Trophoblast cell (in vitro differentiated cells and primary cell): ENCODE measurements at regions not wholly inside any gene's neighbourhood (a gene's known extent, or its start where the extent isn't known, plus 50 kb on each side); places are given as distances from the start of the nearest gene placed in this dataset.

Source experiments
- DNase-seq, 2 donors: peaks; one replicate each; pipeline ENCODE4 v3.0.0-alpha.2; 2016
- H2AFZ ChIP-seq: 2 replicates; pipeline ENCODE4 v1.6.1; 2013; ENCODE audit warnings: low read length, moderate library complexity, mild to moderate bottlenecking; ENCODE audit not compliant: insufficient read depth, poor library complexity
- H2AK5ac ChIP-seq: 2 replicates; pipeline ENCODE4 v1.6.1; 2013; ENCODE audit warnings: mild to moderate bottlenecking, low read length
- H2BK120ac ChIP-seq: 2 replicates; pipeline ENCODE4 v1.6.1; 2013; ENCODE audit warnings: low read length, mild to moderate bottlenecking, moderate library complexity; ENCODE audit not compliant: insufficient read depth, poor library complexity
- H2BK12ac ChIP-seq: 2 replicates; pipeline ENCODE4 v1.6.1; 2013; ENCODE audit warnings: mild to moderate bottlenecking, low read length, moderate library complexity
- H2BK5ac ChIP-seq: 2 replicates; pipeline ENCODE4 v1.6.1; 2013; ENCODE audit warnings: low read length, low read depth, moderate library complexity, mild to moderate bottlenecking; ENCODE audit not compliant: poor library complexity
- H3K14ac ChIP-seq: 2 replicates; pipeline ENCODE4 v1.6.1; 2013; ENCODE audit warnings: mild to moderate bottlenecking, low read length
- H3K18ac ChIP-seq: 2 replicates; pipeline ENCODE4 v1.6.1; 2013; ENCODE audit warnings: mild to moderate bottlenecking, low read length
- H3K23ac ChIP-seq: 2 replicates; pipeline ENCODE4 v1.6.1; 2013; ENCODE audit warnings: low read length
- H3K27ac ChIP-seq: 2 replicates; pipeline ENCODE4 v1.5.1; 2013; ENCODE audit warnings: low read depth, mild to moderate bottlenecking, inconsistent platforms, low read length, moderate library complexity
- H3K27me3 ChIP-seq: 2 replicates; pipeline ENCODE4 v1.6.1; 2013; ENCODE audit warnings: inconsistent platforms, mild to moderate bottlenecking, low read length, moderate library complexity; ENCODE audit not compliant: insufficient read depth
- H3K36me3 ChIP-seq, 2 experiments: 1 replicate in 1 of 2; 2 replicates in 1 of 2; pipeline ENCODE4 v1.6.1; 2013; ENCODE audit warnings: low read length in 2 of 2, mild to moderate bottlenecking in 2 of 2, moderate library complexity in 1 of 2; ENCODE audit not compliant: insufficient read depth in 2 of 2, control insufficient read depth in 1 of 2
- H3K4ac ChIP-seq: 2 replicates; pipeline ENCODE4 v1.6.1; 2013; ENCODE audit warnings: low read depth, mild to moderate bottlenecking, low read length, moderate library complexity
- H3K4me1 ChIP-seq, 2 experiments: 1 replicate in 1 of 2; 2 replicates in 1 of 2; pipeline ENCODE4 v1.6.1; 2013; ENCODE audit warnings: low read length in 2 of 2, mild to moderate bottlenecking in 2 of 2, moderate library complexity in 1 of 2; ENCODE audit not compliant: insufficient read depth in 2 of 2, control insufficient read depth in 1 of 2
- H3K4me2 ChIP-seq: 2 replicates; pipeline ENCODE4 v1.6.1; 2013; ENCODE audit warnings: inconsistent platforms, mild to moderate bottlenecking, low read length, moderate library complexity
- H3K4me3 ChIP-seq: 2 replicates; pipeline ENCODE4 v1.5.1; 2013; ENCODE audit warnings: mild to moderate bottlenecking, low read depth, low read length, inconsistent platforms
- H3K79me1 ChIP-seq: one replicate; pipeline ENCODE4 v1.6.1; 2013; ENCODE audit warnings: low read length
- H3K79me2 ChIP-seq: 2 replicates; pipeline ENCODE4 v1.6.1; 2013; ENCODE audit warnings: low read length, mild to moderate bottlenecking; ENCODE audit not compliant: control insufficient read depth, insufficient read depth, poor library complexity
- H3K9ac ChIP-seq: 2 replicates; pipeline ENCODE4 v1.6.1; 2013; ENCODE audit warnings: mild to moderate bottlenecking, low read length
- H3K9me3 ChIP-seq: 2 replicates; pipeline ENCODE4 v1.6.1; 2013; ENCODE audit warnings: low read depth, mild to moderate bottlenecking, control low read depth, inconsistent platforms, low read length; ENCODE audit not compliant: insufficient read depth
- H4K12ac ChIP-seq: 2 replicates; pipeline ENCODE4 v1.6.1; 2013; ENCODE audit warnings: low read depth, mild to moderate bottlenecking, low read length, moderate library complexity
- H4K8ac ChIP-seq: 2 replicates; pipeline ENCODE4 v1.6.1; 2013; ENCODE audit warnings: low read depth, mild to moderate bottlenecking, low read length, moderate library complexity
- H4K91ac ChIP-seq: one replicate; pipeline ENCODE4 v1.6.1; 2013; ENCODE audit warnings: low read depth, mild to moderate bottlenecking, low read length, moderate library complexity
- WGBS: extraction: QIAGEN DNeasy Blood & Tissue Kit; methylation state at CpG from one replicate; pipeline ENCODE4 v1.1.7; 2013; ENCODE audit warnings: missing lambda C conversion rate; ENCODE audit not compliant: insufficient read length, insufficient coverage; ENCODE audit errors: extremely low coverage; 5-methylcytosine and 5-hydroxymethylcytosine counted together

- no peak overlapping the region for H3K4me3 ChIP-seq
- no peak overlapping the region for H2AFZ ChIP-seq
- no peak overlapping the region for H2BK120ac ChIP-seq
- H3K79me2 ChIP-seq: no peaks in the 10 kb centered on the region
- no peak overlapping the region for H2AK5ac ChIP-seq
- WGBS: no CpG with 5 or more reads among the region's 6 CpGs
- H3K18ac ChIP-seq: no peak overlapping the region
- H3K4me1 ChIP-seq: no peaks in the 10 kb centered on the region
- no peak overlapping the region for H2BK5ac ChIP-seq
- no peak overlapping the region for H3K4me2 ChIP-seq
- no peak overlapping the region for H3K14ac ChIP-seq
- H4K8ac ChIP-seq: no peak overlapping the region
- H3K9ac ChIP-seq: no peak overlapping the region
- no peak overlapping the region for H4K12ac ChIP-seq
- H3K27me3 ChIP-seq: no peaks in the 10 kb centered on the region
- no peak overlapping the region for H2BK12ac ChIP-seq
- H3K36me3 ChIP-seq: no peaks in the 10 kb centered on the region
- no peak for DNase-seq
- H3K4ac ChIP-seq: no peak overlapping the region
- H3K9me3 ChIP-seq: peaks cover 6% of the 10 kb centered on the region
- H3K79me1 ChIP-seq: no peaks in the 10 kb centered on the region
- H4K91ac ChIP-seq: no peak overlapping the region
- no peak overlapping the region for H3K27ac ChIP-seq
- H3K23ac ChIP-seq: no peak overlapping the region
Observed at GRCh38 chr6:1020133-1020532, 291.8 kb upstream of the FOXQ1 start.

- Histone ChIP-seq H2AK5ac (no peak overlapping the region), H3K23ac (no peak overlapping the region), H3K9ac (no peak overlapping the region), H4K8ac (no peak overlapping the region), H2BK120ac (no peak overlapping the region), H4K91ac (no peak overlapping the region), H3K79me2 (no peaks in the 10 kb centered on the region), H3K27me3 (no peaks in the 10 kb centered on the region), H3K18ac (no peak overlapping the region), H3K9me3 (peaks cover 6% of the 10 kb centered on the region), H2AFZ (no peak overlapping the region), H3K4me1 (no peaks in the 10 kb centered on the region), H2BK5ac (no peak overlapping the region), H3K4me2 (no peak overlapping the region), H3K27ac (no peak overlapping the region), H3K79me1 (no peaks in the 10 kb centered on the region), H3K14ac (no peak overlapping the region), H3K36me3 (no peaks in the 10 kb centered on the region), H4K12ac (no peak overlapping the region), H3K4ac (no peak overlapping the region), H3K4me3 (no peak overlapping the region), H2BK12ac (no peak overlapping the region)
- WGBS: no CpG with 5 or more reads among the region's 3 CpGs
- DNase-seq: no peak
Observed at GRCh38 chr6:1018041-1018440, 293.9 kb upstream of the FOXQ1 start.

GRCh38 chr6:1016329-1017302 is 295.3 kb upstream of the FOXQ1 start:
- no peak overlapping the region for H3K9ac ChIP-seq
- no peak overlapping the region for H3K4me2 ChIP-seq
- DNase-seq: no peak
- H2BK12ac ChIP-seq: no peak overlapping the region
- no peaks in the 10 kb centered on the region for H3K79me1 ChIP-seq
- no CpG with 5 or more reads among the region's 18 CpGs for WGBS
- H4K8ac ChIP-seq: no peak overlapping the region
- H3K4ac ChIP-seq: no peak overlapping the region
- peaks cover 3% of the 10 kb centered on the region for H3K9me3 ChIP-seq
- no peak overlapping the region for H3K18ac ChIP-seq
- no peak overlapping the region for H4K12ac ChIP-seq
- H3K14ac ChIP-seq: no peak overlapping the region
- no peak overlapping the region for H2AK5ac ChIP-seq
- H3K4me3 ChIP-seq: no peak overlapping the region
- no peaks in the 10 kb centered on the region for H3K4me1 ChIP-seq
- H3K36me3 ChIP-seq: no peaks in the 10 kb centered on the region
- no peak overlapping the region for H4K91ac ChIP-seq
- H2BK5ac ChIP-seq: no peak overlapping the region
- H3K27me3 ChIP-seq: no peaks in the 10 kb centered on the region
- no peak overlapping the region for H3K27ac ChIP-seq
- no peak overlapping the region for H3K23ac ChIP-seq
- no peak overlapping the region for H2AFZ ChIP-seq
- no peak overlapping the region for H2BK120ac ChIP-seq
- no peaks in the 10 kb centered on the region for H3K79me2 ChIP-seq

GRCh38 chr6:1015825-1016224 is 296.1 kb upstream of the FOXQ1 start:
- Histone ChIP-seq H3K4me3 (no peak overlapping the region), H2BK120ac (no peak overlapping the region), H3K9me3 (peaks cover 2% of the 10 kb centered on the region), H2AK5ac (no peak overlapping the region), H3K27me3 (no peaks in the 10 kb centered on the region), H3K14ac (no peak overlapping the region), H3K27ac (no peak overlapping the region), H3K4me1 (no peaks in the 10 kb centered on the region), H3K4me2 (no peak overlapping the region), H3K18ac (no peak overlapping the region), H3K23ac (no peak overlapping the region), H2AFZ (no peak overlapping the region), H3K79me1 (no peaks in the 10 kb centered on the region), H3K4ac (no peak overlapping the region), H4K12ac (no peak overlapping the region), H3K36me3 (no peaks in the 10 kb centered on the region), H3K79me2 (no peaks in the 10 kb centered on the region), H3K9ac (no peak overlapping the region), H2BK12ac (no peak overlapping the region), H4K91ac (no peak overlapping the region), H2BK5ac (no peak overlapping the region), H4K8ac (no peak overlapping the region)
- DNase-seq: no peak
